Ishikawa (cell line): ENCODE measurements at regions not wholly inside any gene's neighbourhood (a gene's known extent, or its start where the extent isn't known, plus 50 kb on each side); places are given as distances from the start of the nearest gene placed in this dataset.

ENCODE experiments used
- CEBPB ChIP-seq: IDR thresholded peaks from 2 replicates; pipeline ENCODE4 v1.6.1; 2012
- CREB1 ChIP-seq: IDR thresholded peaks from 2 replicates; pipeline ENCODE4 v1.6.1; 2012; ENCODE audit warnings: low read depth
- EGR1 ChIP-seq: IDR thresholded peaks from 2 replicates; pipeline ENCODE4 v1.6.1; 2012
- EP300 ChIP-seq: IDR thresholded peaks from 2 replicates; pipeline ENCODE4 v1.6.1; 2012; ENCODE audit warnings: borderline replicate concordance
- FOXM1 ChIP-seq: IDR thresholded peaks from 2 replicates; pipeline ENCODE4 v1.6.1; 2012; ENCODE audit warnings: low read depth, borderline replicate concordance
- RAD21 ChIP-seq: IDR thresholded peaks from 2 replicates; pipeline ENCODE4 v1.6.1; 2012; ENCODE audit warnings: low read depth
- TAF1 ChIP-seq: IDR thresholded peaks from 2 replicates; pipeline ENCODE4 v1.6.1; 2012; ENCODE audit warnings: low read depth, mild to moderate bottlenecking
- TCF12 ChIP-seq: IDR thresholded peaks from 2 replicates; pipeline ENCODE4 v1.6.1; 2012; ENCODE audit warnings: low read depth
- TEAD4 ChIP-seq: IDR thresholded peaks from 2 replicates; pipeline ENCODE4 v1.6.1; 2012
- YY1 ChIP-seq: IDR thresholded peaks from 2 replicates; pipeline ENCODE4 v1.6.1; 2012; ENCODE audit warnings: low read depth
- ZBTB7A ChIP-seq: IDR thresholded peaks from 2 replicates; pipeline ENCODE4 v1.6.1; 2012; ENCODE audit warnings: low read depth
- TF ChIP-seq, protein P1 (sequence below): IDR thresholded peaks from 2 replicates; pipeline ENCODE4 v1.6.1; 2012; ENCODE audit warnings: low read depth, mild to moderate bottlenecking
- TF ChIP-seq, protein P2 (sequence below): IDR thresholded peaks from 2 replicates; pipeline ENCODE4 v1.6.1; 2012

DNA sequence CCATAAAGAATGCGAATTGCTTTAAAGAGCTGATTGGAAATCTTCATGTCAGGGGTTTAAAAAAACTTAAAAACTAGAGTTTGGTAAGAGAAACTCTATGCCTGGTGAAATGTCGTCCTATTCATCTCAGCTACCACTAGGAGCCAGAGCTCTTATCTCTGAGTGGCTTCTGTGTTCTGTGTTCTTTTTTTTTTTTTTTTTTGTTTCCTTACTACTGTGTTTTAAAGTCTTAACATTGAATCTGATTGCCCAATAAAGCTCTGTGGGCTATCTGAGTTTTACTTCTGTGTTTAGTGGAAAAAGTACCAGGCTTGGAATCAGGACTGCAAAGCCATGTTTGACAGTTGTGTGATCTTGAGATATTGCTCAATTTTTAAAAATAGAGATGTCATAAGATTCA, 494.8 kb downstream of the RIT2 start:
- TF ChIP-seq, protein P1, sequence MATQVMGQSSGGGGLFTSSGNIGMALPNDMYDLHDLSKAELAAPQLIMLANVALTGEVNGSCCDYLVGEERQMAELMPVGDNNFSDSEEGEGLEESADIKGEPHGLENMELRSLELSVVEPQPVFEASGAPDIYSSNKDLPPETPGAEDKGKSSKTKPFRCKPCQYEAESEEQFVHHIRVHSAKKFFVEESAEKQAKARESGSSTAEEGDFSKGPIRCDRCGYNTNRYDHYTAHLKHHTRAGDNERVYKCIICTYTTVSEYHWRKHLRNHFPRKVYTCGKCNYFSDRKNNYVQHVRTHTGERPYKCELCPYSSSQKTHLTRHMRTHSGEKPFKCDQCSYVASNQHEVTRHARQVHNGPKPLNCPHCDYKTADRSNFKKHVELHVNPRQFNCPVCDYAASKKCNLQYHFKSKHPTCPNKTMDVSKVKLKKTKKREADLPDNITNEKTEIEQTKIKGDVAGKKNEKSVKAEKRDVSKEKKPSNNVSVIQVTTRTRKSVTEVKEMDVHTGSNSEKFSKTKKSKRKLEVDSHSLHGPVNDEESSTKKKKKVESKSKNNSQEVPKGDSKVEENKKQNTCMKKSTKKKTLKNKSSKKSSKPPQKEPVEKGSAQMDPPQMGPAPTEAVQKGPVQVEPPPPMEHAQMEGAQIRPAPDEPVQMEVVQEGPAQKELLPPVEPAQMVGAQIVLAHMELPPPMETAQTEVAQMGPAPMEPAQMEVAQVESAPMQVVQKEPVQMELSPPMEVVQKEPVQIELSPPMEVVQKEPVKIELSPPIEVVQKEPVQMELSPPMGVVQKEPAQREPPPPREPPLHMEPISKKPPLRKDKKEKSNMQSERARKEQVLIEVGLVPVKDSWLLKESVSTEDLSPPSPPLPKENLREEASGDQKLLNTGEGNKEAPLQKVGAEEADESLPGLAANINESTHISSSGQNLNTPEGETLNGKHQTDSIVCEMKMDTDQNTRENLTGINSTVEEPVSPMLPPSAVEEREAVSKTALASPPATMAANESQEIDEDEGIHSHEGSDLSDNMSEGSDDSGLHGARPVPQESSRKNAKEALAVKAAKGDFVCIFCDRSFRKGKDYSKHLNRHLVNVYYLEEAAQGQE, result no peak
- TF ChIP-seq TEAD4 (no peak), TAF1 (no peak), YY1 (no peak), RAD21 (no peak), EGR1 (no peak), ZBTB7A (no peak), CEBPB (no peak), CREB1 (no peak), FOXM1 (no peak), TCF12 (no peak), EP300 (no peak)
- TF ChIP-seq, protein P2, sequence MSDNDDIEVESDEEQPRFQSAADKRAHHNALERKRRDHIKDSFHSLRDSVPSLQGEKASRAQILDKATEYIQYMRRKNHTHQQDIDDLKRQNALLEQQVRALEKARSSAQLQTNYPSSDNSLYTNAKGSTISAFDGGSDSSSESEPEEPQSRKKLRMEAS, result no peak
